ENCODE measurements at regions not wholly inside any gene's neighbourhood (a gene's known extent, or its start where the extent isn't known, plus 50 kb on each side); places are given as distances from the start of the nearest gene placed in this dataset.

GRCh38 chr3:72378287-72378686 is 470.0 kb downstream of the SHQ1 start:
- ChIA-PET POLR2A (no interaction called here), CTCF (no interaction called here)
- Mint-ChIP-seq H3K9me3 (no peaks in the 10 kb centered on the region), H3K27ac (no peak overlapping the region), H3K27me3 (no peaks in the 10 kb centered on the region), H3K36me3 (ENCODE audit: low read depth) (peaks cover 24% of the 10 kb centered on the region), H3K4me1 (peaks cover 66% of the 10 kb centered on the region), H3K4me3 (no peak overlapping the region)
- DNase-seq, result no peak

- peaks cover 24% of the 10 kb centered on the region for H3K36me3 Mint-ChIP-seq (ENCODE audit: low read depth)
- ChIA-PET POLR2A (no interaction called here), CTCF (no interaction called here)
- no peak for DNase-seq
- H3K27ac Mint-ChIP-seq, result no peak overlapping the region
- H3K27me3 Mint-ChIP-seq, result no peaks in the 10 kb centered on the region
- no peak overlapping the region for H3K4me3 Mint-ChIP-seq
- no peaks in the 10 kb centered on the region for H3K9me3 Mint-ChIP-seq
- peaks cover 63% of the 10 kb centered on the region for H3K4me1 Mint-ChIP-seq
These were observed 471.1 kb downstream of the SHQ1 start for GRCh38 chr3:72376956-72377710.

- Mint-ChIP-seq H3K27ac (peak overlapping the region; percentile 51), H3K4me3 (no peak overlapping the region), H3K36me3 (ENCODE audit: low read depth) (peaks cover 24% of the 10 kb centered on the region), H3K9me3 (no peaks in the 10 kb centered on the region), H3K4me1 (peaks cover 57% of the 10 kb centered on the region), H3K27me3 (no peaks in the 10 kb centered on the region)
- no peak for DNase-seq
- CTCF ChIA-PET, result interaction anchor here (0.7 to 0.8 kb wide), 2 partner anchors 16 to 27 kb away, joined by 3 to 4 read pairs; no protein-coding TSS in a partner anchor
- POLR2A ChIA-PET, result interaction anchor here (0.9 to 1.6 kb wide), 2 partner anchors 27 to 72 kb away, joined by 3 to 7 read pairs; no protein-coding TSS in a partner anchor
These were observed 472.8 kb downstream of the SHQ1 start for GRCh38 chr3:72375237-72376076.

GRCh38 chr3:72373139-72373538 is 475.1 kb downstream of the SHQ1 start:
- POLR2A ChIA-PET, result no interaction called here
- H3K36me3 Mint-ChIP-seq (ENCODE audit: low read depth), result peaks cover 10% of the 10 kb centered on the region
- H3K27ac Mint-ChIP-seq, result no peak overlapping the region
- peaks cover 37% of the 10 kb centered on the region for H3K4me1 Mint-ChIP-seq
- DNase-seq, result no peak
- H3K9me3 Mint-ChIP-seq, result no peaks in the 10 kb centered on the region
- H3K27me3 Mint-ChIP-seq, result no peaks in the 10 kb centered on the region
- CTCF ChIA-PET, result no interaction called here
- no peak overlapping the region for H3K4me3 Mint-ChIP-seq

GRCh38 chr3:72372161-72372560 is 476.1 kb downstream of the SHQ1 start:
- Mint-ChIP-seq H3K36me3 (ENCODE audit: low read depth) (peaks cover 8% of the 10 kb centered on the region), H3K4me1 (peaks cover 37% of the 10 kb centered on the region), H3K9me3 (no peaks in the 10 kb centered on the region), H3K27ac (no peak overlapping the region), H3K27me3 (no peaks in the 10 kb centered on the region), H3K4me3 (no peak overlapping the region)
- no peak for DNase-seq
- CTCF ChIA-PET, result no interaction called here
- POLR2A ChIA-PET, result no interaction called here

- Mint-ChIP-seq H3K4me1 (peaks cover 33% of the 10 kb centered on the region), H3K4me3 (no peak overlapping the region), H3K9me3 (no peaks in the 10 kb centered on the region), H3K27me3 (no peaks in the 10 kb centered on the region), H3K27ac (no peak overlapping the region), H3K36me3 (ENCODE audit: low read depth) (peaks cover 7% of the 10 kb centered on the region)
- DNase-seq, result no peak
- ChIA-PET CTCF (interaction anchor here (0.6 kb wide), 1 partner anchor 13 kb away, joined by 3 read pairs; no protein-coding TSS in a partner anchor), POLR2A (no interaction called here)
These were observed 476.8 kb downstream of the SHQ1 start for GRCh38 chr3:72371431-72371830.

- Mint-ChIP-seq H3K4me3 (no peak overlapping the region), H3K9me3 (no peaks in the 10 kb centered on the region), H3K27me3 (no peaks in the 10 kb centered on the region), H3K4me1 (peaks cover 31% of the 10 kb centered on the region), H3K36me3 (ENCODE audit: low read depth) (peaks cover 6% of the 10 kb centered on the region), H3K27ac (no peak overlapping the region)
- CTCF ChIA-PET, result interaction anchor here (0.6 kb wide), 1 partner anchor 13 kb away, joined by 3 read pairs; no protein-coding TSS in a partner anchor
- POLR2A ChIA-PET, result no interaction called here
- no peak for DNase-seq
These were observed 477.3 kb downstream of the SHQ1 start for GRCh38 chr3:72370947-72371346.

- Mint-ChIP-seq H3K4me3 (no peak overlapping the region), H3K9me3 (no peaks in the 10 kb centered on the region), H3K27ac (no peak overlapping the region), H3K36me3 (ENCODE audit: low read depth) (peaks cover 6% of the 10 kb centered on the region), H3K27me3 (peaks cover 2% of the 10 kb centered on the region), H3K4me1 (peaks cover 19% of the 10 kb centered on the region)
- ChIA-PET CTCF (no interaction called here), POLR2A (no interaction called here)
- no peak for DNase-seq
These were observed 478.6 kb downstream of the SHQ1 start for GRCh38 chr3:72369681-72370080.

GRCh38 chr3:72368331-72368975 is 479.8 kb downstream of the SHQ1 start:
- no peak overlapping the region for H3K27ac Mint-ChIP-seq
- H3K27me3 Mint-ChIP-seq, result peaks cover 2% of the 10 kb centered on the region
- H3K4me3 Mint-ChIP-seq, result no peak overlapping the region
- H3K4me1 Mint-ChIP-seq, result peaks cover 16% of the 10 kb centered on the region
- H3K36me3 Mint-ChIP-seq (ENCODE audit: low read depth), result peaks cover under 1% of the 10 kb centered on the region
- no peak for DNase-seq
- POLR2A ChIA-PET, result interaction anchor here (0.6 kb wide), 1 partner anchor 16 kb away, joined by 3 read pairs; no protein-coding TSS in a partner anchor
- CTCF ChIA-PET, result no interaction called here
- H3K9me3 Mint-ChIP-seq, result no peaks in the 10 kb centered on the region

- H3K4me1 Mint-ChIP-seq, result no peaks in the 10 kb centered on the region
- POLR2A ChIA-PET, result no interaction called here
- CTCF ChIA-PET, result no interaction called here
- no peak overlapping the region for H3K27ac Mint-ChIP-seq
- DNase-seq, result no peak
- no peak overlapping the region for H3K4me3 Mint-ChIP-seq
- peaks cover 6% of the 10 kb centered on the region for H3K27me3 Mint-ChIP-seq
- H3K36me3 Mint-ChIP-seq (ENCODE audit: low read depth), result no peaks in the 10 kb centered on the region
- H3K9me3 Mint-ChIP-seq, result peaks cover 2% of the 10 kb centered on the region
These were observed 486.3 kb downstream of the SHQ1 start for GRCh38 chr3:72361990-72362389.

GRCh38 chr3:72359743-72360142 is 488.5 kb downstream of the SHQ1 start:
- H3K4me1 Mint-ChIP-seq, result no peaks in the 10 kb centered on the region
- CTCF ChIA-PET, result no interaction called here
- H3K27me3 Mint-ChIP-seq, result peaks cover 5% of the 10 kb centered on the region
- peaks cover 2% of the 10 kb centered on the region for H3K9me3 Mint-ChIP-seq
- no peak overlapping the region for H3K4me3 Mint-ChIP-seq
- H3K36me3 Mint-ChIP-seq (ENCODE audit: low read depth), result no peaks in the 10 kb centered on the region
- no peak overlapping the region for H3K27ac Mint-ChIP-seq
- POLR2A ChIA-PET, result no interaction called here
- no peak for DNase-seq

GRCh38 chr3:72355168-72355567 is 493.1 kb downstream of the SHQ1 start:
- no peak overlapping the region for H3K4me3 Mint-ChIP-seq
- no peaks in the 10 kb centered on the region for H3K36me3 Mint-ChIP-seq (ENCODE audit: low read depth)
- no peaks in the 10 kb centered on the region for H3K9me3 Mint-ChIP-seq
- H3K27me3 Mint-ChIP-seq, result no peaks in the 10 kb centered on the region
- ChIA-PET CTCF (no interaction called here), POLR2A (no interaction called here)
- DNase-seq, result no peak
- no peaks in the 10 kb centered on the region for H3K4me1 Mint-ChIP-seq
- no peak overlapping the region for H3K27ac Mint-ChIP-seq

GRCh38 chr3:72354486-72354885 is 493.8 kb downstream of the SHQ1 start:
- ChIA-PET POLR2A (no interaction called here), CTCF (no interaction called here)
- Mint-ChIP-seq H3K27ac (no peak overlapping the region), H3K4me1 (no peaks in the 10 kb centered on the region), H3K36me3 (ENCODE audit: low read depth) (no peaks in the 10 kb centered on the region), H3K4me3 (no peak overlapping the region), H3K9me3 (no peaks in the 10 kb centered on the region), H3K27me3 (no peaks in the 10 kb centered on the region)
- no peak for DNase-seq
